H9 (cell line): ENCODE measurements at regions not wholly inside any gene's neighbourhood (a gene's known extent, or its start where the extent isn't known, plus 50 kb on each side); places are given as distances from the start of the nearest gene placed in this dataset.

Source experiments
- DNase-seq: peaks from one replicate; pipeline ENCODE4 v3.0.0-alpha.2; 2017
- H2AFZ ChIP-seq: one replicate; pipeline ENCODE4 v1.6.1; 2013; ENCODE audit warnings: mild to moderate bottlenecking, low read length, control low read depth, moderate library complexity
- H2AK5ac ChIP-seq: 2 replicates; pipeline ENCODE4 v1.6.1; 2013; ENCODE audit warnings: low read length, control low read depth, mixed read lengths; ENCODE audit not compliant: insufficient read length
- H2BK120ac ChIP-seq: one replicate; pipeline ENCODE4 v1.6.1; 2013; ENCODE audit warnings: low read depth, mild to moderate bottlenecking, low read length, control low read depth, inconsistent platforms; ENCODE audit not compliant: poor library complexity, severe bottlenecking
- H2BK12ac ChIP-seq: 2 replicates; pipeline ENCODE4 v1.6.1; 2013; ENCODE audit warnings: low read length, control low read depth, mixed read lengths, low read depth; ENCODE audit not compliant: insufficient read length
- H2BK15ac ChIP-seq: 2 replicates; pipeline ENCODE4 v1.6.1; 2013; ENCODE audit warnings: low read depth, low read length, control low read depth
- H2BK20ac ChIP-seq: one replicate; pipeline ENCODE4 v1.6.1; 2013; ENCODE audit warnings: low read depth, mild to moderate bottlenecking, low read length, control low read depth, inconsistent platforms; ENCODE audit not compliant: poor library complexity, severe bottlenecking
- H2BK5ac ChIP-seq: 2 replicates; pipeline ENCODE4 v1.6.1; 2013; ENCODE audit warnings: low read length, control low read depth, mixed read lengths; ENCODE audit not compliant: insufficient read length
- H3K14ac ChIP-seq: 2 replicates; pipeline ENCODE4 v1.6.1; 2013; ENCODE audit warnings: low read length, control low read depth; ENCODE audit not compliant: insufficient read depth
- H3K18ac ChIP-seq: 2 replicates; pipeline ENCODE4 v1.6.1; 2013; ENCODE audit warnings: low read depth, mild to moderate bottlenecking, mixed read lengths, low read length, control low read depth; ENCODE audit not compliant: insufficient read length
- H3K23ac ChIP-seq: 2 replicates; pipeline ENCODE4 v1.6.1; 2013; ENCODE audit warnings: low read length, control low read depth, mixed read lengths, low read depth; ENCODE audit not compliant: insufficient read length
- H3K23me2 ChIP-seq: 2 replicates; pipeline ENCODE4 v1.6.1; 2013; ENCODE audit warnings: low read depth, mild to moderate bottlenecking, mixed read lengths, low read length, control low read depth; ENCODE audit not compliant: insufficient read length, poor library complexity, severe bottlenecking
- H3K27ac ChIP-seq: 2 replicates; pipeline ENCODE4 v1.5.1; 2013; ENCODE audit warnings: low read length, control low read depth, mixed read lengths, low read depth; ENCODE audit not compliant: insufficient read length
- H3K27me3 ChIP-seq: 2 replicates; pipeline ENCODE4 v1.6.1; 2013; ENCODE audit warnings: low read length, control low read depth, inconsistent platforms; ENCODE audit not compliant: insufficient read depth
- H3K4ac ChIP-seq: 2 replicates; pipeline ENCODE4 v1.6.1; 2013; ENCODE audit warnings: low read depth, mild to moderate bottlenecking, control low read depth, inconsistent platforms, low read length, moderate library complexity
- H3K4me1 ChIP-seq: 2 replicates; pipeline ENCODE4 v1.6.1; 2013; ENCODE audit warnings: low read length, control low read depth, inconsistent platforms; ENCODE audit not compliant: insufficient read depth
- H3K4me2 ChIP-seq: 2 replicates; pipeline ENCODE4 v1.6.1; 2013; ENCODE audit warnings: low read length, control low read depth, mixed read lengths; ENCODE audit not compliant: insufficient read length, insufficient read depth
- H3K56ac ChIP-seq: 2 replicates; pipeline ENCODE4 v1.6.1; 2013; ENCODE audit warnings: low read depth, mild to moderate bottlenecking, mixed read lengths, low read length, control low read depth; ENCODE audit not compliant: insufficient read length
- H3K79me1 ChIP-seq: 2 replicates; pipeline ENCODE4 v1.6.1; 2013; ENCODE audit warnings: low read depth, mild to moderate bottlenecking, moderate library complexity, low read length, control low read depth, inconsistent platforms; ENCODE audit not compliant: insufficient read depth, poor library complexity, severe bottlenecking
- H3K79me2 ChIP-seq: 2 replicates; pipeline ENCODE4 v1.6.1; 2013; ENCODE audit warnings: low read length, control low read depth, inconsistent platforms; ENCODE audit not compliant: insufficient read depth
- H3K9ac ChIP-seq: 2 replicates; pipeline ENCODE4 v1.6.1; 2013; ENCODE audit warnings: low read length, control low read depth, mixed read lengths; ENCODE audit not compliant: insufficient read length; ENCODE audit errors: extremely low read depth
- H3K9me3 ChIP-seq: one replicate; pipeline ENCODE4 v1.6.1; 2013; ENCODE audit warnings: low read depth, low read length, inconsistent platforms; ENCODE audit not compliant: control insufficient read depth
- H3T11ph ChIP-seq: one replicate; pipeline ENCODE4 v1.6.1; 2013; ENCODE audit warnings: mild to moderate bottlenecking, low read length, control low read depth, inconsistent platforms
- H4K20me1 ChIP-seq: one replicate; pipeline ENCODE4 v1.6.1; 2013; ENCODE audit not compliant: control insufficient read depth, insufficient read length, insufficient read depth
- H4K5ac ChIP-seq: 2 replicates; pipeline ENCODE4 v1.6.1; 2013; ENCODE audit warnings: low read depth, mild to moderate bottlenecking, mixed read lengths, low read length, control low read depth; ENCODE audit not compliant: insufficient read length
- H4K8ac ChIP-seq: replicated peaks from 2 replicates; pipeline ENCODE4 v1.6.1; 2013; ENCODE audit warnings: low read length, control low read depth, mixed read lengths, low read depth; ENCODE audit not compliant: insufficient read length
- H4K91ac ChIP-seq: 2 replicates; pipeline ENCODE4 v1.6.1; 2013; ENCODE audit warnings: low read depth, mild to moderate bottlenecking, moderate library complexity, mixed read lengths, low read length, control low read depth; ENCODE audit not compliant: insufficient read length
- H3K27ac Mint-ChIP-seq, 3 experiments: 2 replicates in 2 of 3; 3 replicates in 1 of 3; pipeline ENCODE4 v1.8.0; 2020 to 2021; ENCODE audit warnings: mixed read lengths in 3 of 3, mild to moderate bottlenecking in 1 of 3, moderate library complexity in 1 of 3
- H3K27me3 Mint-ChIP-seq: 2 replicates; pipeline ENCODE4 v1.8.0; 2021; ENCODE audit warnings: low read depth, mild to moderate bottlenecking, moderate library complexity, mixed read lengths
- H3K36me3 Mint-ChIP-seq, 3 experiments: 2 replicates in 2 of 3; 3 replicates in 1 of 3; pipeline ENCODE4 v1.8.0; 2020 to 2021; ENCODE audit warnings: low read depth in 3 of 3, mixed read lengths in 3 of 3; ENCODE audit not compliant: insufficient read depth in 1 of 3
- H3K4me1 Mint-ChIP-seq, 2 experiments: 2 replicates each; pipeline ENCODE4 v1.8.0; 2020; ENCODE audit warnings: mixed read lengths in 2 of 2
- H3K4me3 Mint-ChIP-seq, 2 experiments: 2 replicates in 1 of 2; 3 replicates in 1 of 2; pipeline ENCODE4 v1.8.0; 2020 to 2021; ENCODE audit warnings: mild to moderate bottlenecking in 2 of 2, mixed read lengths in 2 of 2, moderate library complexity in 1 of 2
- H3K9me3 Mint-ChIP-seq, 2 experiments: 2 replicates in 1 of 2; 3 replicates in 1 of 2; pipeline ENCODE4 v1.8.0; 2020; ENCODE audit warnings: mild to moderate bottlenecking in 2 of 2, mixed read lengths in 2 of 2, moderate library complexity in 1 of 2
- WGBS: extraction: QIAGEN DNeasy Blood & Tissue Kit; methylation state at CpG from one replicate; pipeline ENCODE4 v1.1.7; 2013; ENCODE audit warnings: missing lambda C conversion rate, low lambda C conversion rate, mixed read lengths; ENCODE audit not compliant: insufficient read length; ENCODE audit errors: extremely low coverage; 5-methylcytosine and 5-hydroxymethylcytosine counted together
- TF ChIP-seq, protein P1 (sequence below): fragments of 200-600 bp; sonication (generic); conservative IDR thresholded peaks from 3 replicates; pipeline ENCODE4 v1.8.0; 2021; ENCODE audit warnings: antibody characterized with exemption, mild to moderate bottlenecking

DNA sequence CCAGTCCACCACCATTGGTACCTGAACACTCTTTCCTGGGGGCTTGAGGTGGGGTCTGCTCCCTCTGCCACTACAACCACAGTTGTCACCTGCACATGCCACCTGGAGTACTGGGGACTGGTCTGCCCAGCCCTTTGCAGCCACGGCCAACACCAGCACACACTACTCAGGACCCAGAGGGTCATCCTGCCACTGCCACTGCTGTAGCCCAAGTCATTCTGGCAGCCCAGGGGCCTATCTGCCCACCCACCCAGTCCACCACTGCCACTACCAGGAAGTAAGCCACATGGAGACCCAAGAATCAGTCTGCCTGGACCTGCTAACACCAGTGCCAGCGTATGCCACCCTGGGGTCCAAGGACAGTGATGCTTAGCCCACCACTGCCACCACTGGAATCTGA, 302.4 kb upstream of the TRPC7 start:
- Histone ChIP-seq H2AFZ (no peak overlapping the region), H3K23ac (no peak overlapping the region), H3K27me3 (no peaks in the 10 kb centered on the region), H3K56ac (no peak overlapping the region), H2BK15ac (no peak overlapping the region), H2BK5ac (no peak overlapping the region), H3K79me2 (no peaks in the 10 kb centered on the region), H4K8ac (no peak overlapping the region), H4K20me1 (no peaks in the 10 kb centered on the region), H3K14ac (no peak overlapping the region), H4K5ac (no peak overlapping the region), H3K9me3 (no peaks in the 10 kb centered on the region), H3K27ac (no peak overlapping the region), H2AK5ac (no peak overlapping the region), H3K4me1 (no peaks in the 10 kb centered on the region), H2BK120ac (no peak overlapping the region), H3T11ph (no peak overlapping the region), H3K9ac (no peak overlapping the region), H4K91ac (no peak overlapping the region), H2BK12ac (no peak overlapping the region), H2BK20ac (no peak overlapping the region), H3K23me2 (no peaks in the 10 kb centered on the region), H3K4me2 (no peak overlapping the region), H3K18ac (no peak overlapping the region), H3K79me1 (no peaks in the 10 kb centered on the region), H3K4ac (no peak overlapping the region)
- Mint-ChIP-seq H3K36me3 (peaks cover 0 to 7% (median 0%) of the 10 kb centered on the region in 3 experiments; a peak in 3 of 7 replicates), H3K9me3 (peaks cover 0 to 6% of the 10 kb centered on the region in 2 experiments; a peak in 4 of 5 replicates), H3K27ac (no peak overlapping the region), H3K4me1 (peaks cover 7 to 8% of the 10 kb centered on the region in 2 experiments), H3K4me3 (no peak overlapping the region), H3K27me3 (no peaks in the 10 kb centered on the region; the same call in 1 of the 2 replicates)
- no peak for DNase-seq
- TF ChIP-seq, protein P1, sequence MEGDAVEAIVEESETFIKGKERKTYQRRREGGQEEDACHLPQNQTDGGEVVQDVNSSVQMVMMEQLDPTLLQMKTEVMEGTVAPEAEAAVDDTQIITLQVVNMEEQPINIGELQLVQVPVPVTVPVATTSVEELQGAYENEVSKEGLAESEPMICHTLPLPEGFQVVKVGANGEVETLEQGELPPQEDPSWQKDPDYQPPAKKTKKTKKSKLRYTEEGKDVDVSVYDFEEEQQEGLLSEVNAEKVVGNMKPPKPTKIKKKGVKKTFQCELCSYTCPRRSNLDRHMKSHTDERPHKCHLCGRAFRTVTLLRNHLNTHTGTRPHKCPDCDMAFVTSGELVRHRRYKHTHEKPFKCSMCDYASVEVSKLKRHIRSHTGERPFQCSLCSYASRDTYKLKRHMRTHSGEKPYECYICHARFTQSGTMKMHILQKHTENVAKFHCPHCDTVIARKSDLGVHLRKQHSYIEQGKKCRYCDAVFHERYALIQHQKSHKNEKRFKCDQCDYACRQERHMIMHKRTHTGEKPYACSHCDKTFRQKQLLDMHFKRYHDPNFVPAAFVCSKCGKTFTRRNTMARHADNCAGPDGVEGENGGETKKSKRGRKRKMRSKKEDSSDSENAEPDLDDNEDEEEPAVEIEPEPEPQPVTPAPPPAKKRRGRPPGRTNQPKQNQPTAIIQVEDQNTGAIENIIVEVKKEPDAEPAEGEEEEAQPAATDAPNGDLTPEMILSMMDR, result no peak
- WGBS, result no CpG with 5 or more reads among the region's 2 CpGs
